ENCODE measurements at regions not wholly inside any gene's neighbourhood (a gene's known extent, or its start where the extent isn't known, plus 50 kb on each side); places are given as distances from the start of the nearest gene placed in this dataset.

DNA sequence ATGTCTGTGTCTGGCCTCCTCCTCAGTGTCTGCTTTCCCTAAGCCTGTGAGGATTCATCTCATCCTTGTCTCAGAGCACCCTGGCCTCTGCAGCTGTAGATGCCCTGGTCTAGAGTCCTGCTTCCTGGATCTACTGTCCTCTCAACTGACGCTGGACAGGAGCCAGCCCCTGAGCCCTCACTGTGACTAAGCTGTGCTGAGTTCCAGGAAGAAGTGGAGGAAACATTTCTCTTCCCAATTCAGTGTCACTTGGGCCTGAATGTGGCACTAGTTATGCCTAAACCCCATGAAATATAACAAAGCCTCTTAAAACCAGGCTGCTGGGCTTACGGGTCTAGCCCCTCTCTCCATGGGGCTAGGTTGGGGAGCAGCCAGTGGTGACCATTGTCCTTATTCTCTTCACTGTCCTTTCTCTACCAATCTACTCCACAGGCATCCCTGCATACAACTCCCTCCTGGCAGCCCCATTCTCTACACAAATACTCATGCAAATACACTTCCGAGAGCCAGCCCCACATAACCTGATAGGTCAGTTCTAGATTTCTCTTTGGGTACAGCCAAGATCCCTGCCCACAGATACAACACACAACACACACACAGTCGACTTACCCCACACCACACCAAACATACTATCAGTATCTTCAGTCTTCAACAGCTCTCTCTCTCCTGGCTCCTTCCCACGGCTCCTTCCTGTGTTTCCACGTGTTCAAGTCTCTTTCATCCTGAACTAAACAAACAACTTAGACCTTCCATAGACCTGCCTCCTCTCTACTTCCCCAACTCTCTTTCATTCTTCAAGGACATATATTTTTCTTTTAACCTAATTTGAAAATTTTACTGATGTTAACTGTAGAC is 220.8 kb downstream of the SNX18 start:
- FAIRE-seq: no peak
- no peaks in the 10 kb centered on the region for H3K36me3 ChIP-seq
- H3K9me3 ChIP-seq: no peaks in the 10 kb centered on the region
- TF ChIP-seq, protein P1, sequence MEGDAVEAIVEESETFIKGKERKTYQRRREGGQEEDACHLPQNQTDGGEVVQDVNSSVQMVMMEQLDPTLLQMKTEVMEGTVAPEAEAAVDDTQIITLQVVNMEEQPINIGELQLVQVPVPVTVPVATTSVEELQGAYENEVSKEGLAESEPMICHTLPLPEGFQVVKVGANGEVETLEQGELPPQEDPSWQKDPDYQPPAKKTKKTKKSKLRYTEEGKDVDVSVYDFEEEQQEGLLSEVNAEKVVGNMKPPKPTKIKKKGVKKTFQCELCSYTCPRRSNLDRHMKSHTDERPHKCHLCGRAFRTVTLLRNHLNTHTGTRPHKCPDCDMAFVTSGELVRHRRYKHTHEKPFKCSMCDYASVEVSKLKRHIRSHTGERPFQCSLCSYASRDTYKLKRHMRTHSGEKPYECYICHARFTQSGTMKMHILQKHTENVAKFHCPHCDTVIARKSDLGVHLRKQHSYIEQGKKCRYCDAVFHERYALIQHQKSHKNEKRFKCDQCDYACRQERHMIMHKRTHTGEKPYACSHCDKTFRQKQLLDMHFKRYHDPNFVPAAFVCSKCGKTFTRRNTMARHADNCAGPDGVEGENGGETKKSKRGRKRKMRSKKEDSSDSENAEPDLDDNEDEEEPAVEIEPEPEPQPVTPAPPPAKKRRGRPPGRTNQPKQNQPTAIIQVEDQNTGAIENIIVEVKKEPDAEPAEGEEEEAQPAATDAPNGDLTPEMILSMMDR (IDR thresholded peaks at IDR 0.05): no peak
- DNase-seq: peak in 5 of 6 donors; percentile 22 to 72 (median 40)
- H3K27me3 ChIP-seq: no peaks in the 10 kb centered on the region
- H3K4me3 ChIP-seq: no peak overlapping the region
- intact Hi-C loops (cut with DNase I): no loop called here
- no peak overlapping the region for H3K27ac ChIP-seq
- H3K4me1 ChIP-seq: no peaks in the 10 kb centered on the region
- ATAC-seq: peak in 3 of 4 donors; percentile 53 to 86 (median 77)
- 57 to 68% methylated on average over 6 of the region's 6 CpGs for WGBS, 2 donors

- no peaks in the 10 kb centered on the region for H3K9me3 ChIP-seq
- no peak overlapping the region for H3K4me3 ChIP-seq
- 68 to 71% methylated on average over 7 of the region's 7 CpGs for WGBS, 2 donors
- H3K27ac ChIP-seq: no peak overlapping the region
- intact Hi-C loops (cut with DNase I): no loop called here
- DNase-seq (no peak), ATAC-seq (no peak), FAIRE-seq (no peak)
- no peaks in the 10 kb centered on the region for H3K27me3 ChIP-seq
- H3K4me1 ChIP-seq: no peaks in the 10 kb centered on the region
- TF ChIP-seq, protein P1 (IDR thresholded peaks at IDR 0.05): no peak
- no peaks in the 10 kb centered on the region for H3K36me3 ChIP-seq
These were observed 218.6 kb downstream of the SNX18 start for GRCh38 chr5:54736003-54736797.

- WGBS, 2 donors: 48 to 50% methylated on average over 2 of the region's 2 CpGs
- FAIRE-seq: no peak
These were observed 215.5 kb downstream of the SNX18 start for GRCh38 chr5:54733101-54733500.

DNA sequence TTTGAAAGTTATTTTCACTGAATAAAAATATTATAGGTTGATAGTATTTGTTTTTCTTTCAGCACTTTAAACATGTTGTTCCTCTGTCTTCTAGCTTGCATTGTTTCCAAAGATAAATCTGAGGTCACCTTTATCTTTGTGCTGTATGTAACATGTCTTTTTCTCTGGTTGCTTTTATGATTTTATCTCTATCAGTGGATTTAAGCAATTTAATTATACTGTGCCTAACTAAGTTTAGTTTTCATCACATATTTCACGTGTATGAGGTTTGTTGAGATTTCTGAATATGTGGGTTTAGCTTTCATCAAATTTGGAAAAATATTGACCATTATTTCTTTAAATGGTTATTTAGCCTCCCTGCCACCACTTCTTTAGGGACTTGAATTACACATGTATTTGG is 214.5 kb downstream of the SNX18 start:
- DNase-seq (no peak), FAIRE-seq (no peak), ATAC-seq (no peak)
- H3K27ac ChIP-seq: no peak overlapping the region
- TF ChIP-seq, protein P1 (IDR thresholded peaks at IDR 0.05): no peak
- WGBS, 2 donors: 64 to 70% methylated on average over 1 of the region's 1 CpG
- no peaks in the 10 kb centered on the region for H3K4me1 ChIP-seq
- H3K27me3 ChIP-seq: no peaks in the 10 kb centered on the region
- H3K9me3 ChIP-seq: no peaks in the 10 kb centered on the region
- H3K4me3 ChIP-seq: no peak overlapping the region
- intact Hi-C loops (cut with DNase I): no loop called here
- no peaks in the 10 kb centered on the region for H3K36me3 ChIP-seq

More at GRCh38 chr5:54733101-54733500, 215.5 kb downstream of the SNX18 start:
- ATAC-seq: no peak
- Histone ChIP-seq H3K27me3 (no peaks in the 10 kb centered on the region), H3K9me3 (no peaks in the 10 kb centered on the region), H3K4me3 (no peak overlapping the region), H3K36me3 (no peaks in the 10 kb centered on the region), H3K4me1 (no peaks in the 10 kb centered on the region), H3K27ac (no peak overlapping the region)
- TF ChIP-seq, protein P1 (IDR thresholded peaks at IDR 0.05): no peak
- DNase-seq: no peak
- intact Hi-C loops (cut with DNase I): no loop called here

Measured in pancreas (tissue), 10 donors.